IPS DF 6.9 (cell line): ENCODE measurements at regions not wholly inside any gene's neighbourhood (a gene's known extent, or its start where the extent isn't known, plus 50 kb on each side); places are given as distances from the start of the nearest gene placed in this dataset.

Experiments
- DNase-seq: peaks from one replicate; pipeline ENCODE4 v3.0.0-alpha.2; 2013; ENCODE audit warnings: low read depth, low spot score
- H3K27ac ChIP-seq: one replicate; pipeline ENCODE4 v1.5.1; 2013; ENCODE audit warnings: low read length, control low read depth
- H3K27me3 ChIP-seq: 2 replicates; pipeline ENCODE4 v1.6.1; 2013; ENCODE audit warnings: mild to moderate bottlenecking, low read length; ENCODE audit not compliant: control insufficient read depth, insufficient read depth
- H3K36me3 ChIP-seq: 2 replicates; pipeline ENCODE4 v1.6.1; 2013; ENCODE audit warnings: low read length; ENCODE audit not compliant: control insufficient read depth, insufficient read depth
- H3K4me1 ChIP-seq: 2 replicates; pipeline ENCODE4 v1.6.1; 2013; ENCODE audit warnings: low read length; ENCODE audit not compliant: control insufficient read depth, insufficient read depth
- H3K4me3 ChIP-seq: 2 replicates; pipeline ENCODE4 v1.5.1; 2013; ENCODE audit warnings: mild to moderate bottlenecking, low read length
- H3K9me3 ChIP-seq: 2 replicates; pipeline ENCODE4 v1.6.1; 2013; ENCODE audit warnings: low read length, inconsistent platforms; ENCODE audit not compliant: control insufficient read depth, insufficient read depth
- WGBS: extraction: QIAGEN DNeasy Blood & Tissue Kit; methylation state at CpG from one replicate; pipeline ENCODE4 v1.1.7; 2013; ENCODE audit warnings: mixed read lengths, missing lambda C conversion rate; ENCODE audit not compliant: insufficient read length, insufficient coverage; 5-methylcytosine and 5-hydroxymethylcytosine counted together

DNA sequence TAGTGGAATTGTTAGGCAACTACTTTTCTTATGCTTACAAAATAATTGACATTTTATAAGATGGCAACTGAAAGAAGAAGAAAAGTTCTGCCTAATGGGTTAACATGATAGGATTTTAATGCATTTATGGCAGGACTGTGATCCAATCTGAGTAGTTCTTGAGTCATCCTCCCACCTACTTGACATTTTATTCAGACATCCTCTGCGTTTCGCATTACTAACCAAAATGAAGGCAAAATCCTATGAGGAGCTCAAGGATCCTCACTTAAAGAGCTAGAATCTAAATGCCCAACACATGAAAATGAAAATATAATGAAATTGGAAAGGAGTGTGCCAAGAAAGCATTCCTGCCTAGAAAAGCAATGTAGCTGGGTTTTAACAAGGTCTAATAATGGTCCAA is 581.1 kb upstream of the SEMA6D start:
- no peaks in the 10 kb centered on the region for H3K9me3 ChIP-seq
- no peak overlapping the region for H3K27ac ChIP-seq
- no CpG with 5 or more reads among the region's 2 CpGs for WGBS
- no peak for DNase-seq
- H3K27me3 ChIP-seq = no peaks in the 10 kb centered on the region
- H3K4me3 ChIP-seq = no peak overlapping the region
- H3K36me3 ChIP-seq = no peaks in the 10 kb centered on the region
- no peaks in the 10 kb centered on the region for H3K4me1 ChIP-seq

- DNase-seq = no peak
- Histone ChIP-seq H3K4me1 (no peaks in the 10 kb centered on the region), H3K27ac (no peak overlapping the region), H3K36me3 (no peaks in the 10 kb centered on the region), H3K27me3 (no peaks in the 10 kb centered on the region), H3K4me3 (no peak overlapping the region), H3K9me3 (no peaks in the 10 kb centered on the region)
- WGBS = no CpG with 5 or more reads among the region's 2 CpGs
Measured at GRCh38 chr15:47139965-47140364, 577.3 kb upstream of the SEMA6D start.

DNA sequence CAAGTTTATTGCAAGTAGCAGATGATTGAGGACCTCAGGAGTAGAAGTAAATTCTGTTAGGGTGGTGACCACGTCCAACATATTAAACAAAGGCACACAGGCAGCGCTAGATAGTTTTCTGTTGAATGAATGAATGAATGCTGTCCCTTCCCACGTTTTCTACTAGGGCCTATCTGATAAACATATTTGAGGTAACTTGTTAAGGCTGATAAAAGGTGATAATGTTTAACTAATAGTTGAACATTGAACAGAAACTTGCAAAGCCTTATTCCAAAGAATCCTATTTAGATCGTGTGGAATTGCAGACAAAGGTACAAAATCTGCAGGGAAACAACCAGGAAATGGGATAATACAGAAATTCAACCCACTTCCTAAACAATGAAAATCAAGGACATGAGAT is 559.5 kb upstream of the SEMA6D start:
- Histone ChIP-seq H3K4me1 (no peaks in the 10 kb centered on the region), H3K36me3 (no peaks in the 10 kb centered on the region), H3K27ac (no peak overlapping the region), H3K4me3 (no peak overlapping the region), H3K27me3 (no peaks in the 10 kb centered on the region), H3K9me3 (no peaks in the 10 kb centered on the region)
- no CpG with 5 or more reads among the region's 4 CpGs for WGBS
- DNase-seq = no peak

DNA sequence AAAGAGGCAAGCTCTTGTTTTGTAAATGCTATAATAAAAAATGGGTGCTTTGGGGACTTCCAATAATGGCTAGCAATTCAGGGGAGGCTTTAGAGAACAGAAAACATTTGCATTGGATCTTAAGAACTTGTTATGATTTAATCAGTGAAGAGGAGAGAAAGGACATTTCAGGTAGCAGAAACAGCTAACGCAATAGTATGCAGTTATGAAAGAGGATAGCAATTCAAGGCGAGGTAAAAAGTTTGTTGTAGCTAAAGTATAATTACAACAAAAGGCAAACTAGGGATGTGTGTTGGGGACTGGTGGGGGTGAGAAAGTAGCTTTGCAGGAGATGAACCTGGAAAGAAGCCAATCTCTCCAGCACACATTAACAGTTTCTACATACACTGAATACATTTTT is 558.7 kb upstream of the SEMA6D start:
- WGBS = no CpG with 5 or more reads among the region's 2 CpGs
- no peak for DNase-seq
- H3K27me3 ChIP-seq = no peaks in the 10 kb centered on the region
- H3K4me1 ChIP-seq = no peaks in the 10 kb centered on the region
- H3K4me3 ChIP-seq = no peak overlapping the region
- no peaks in the 10 kb centered on the region for H3K36me3 ChIP-seq
- H3K9me3 ChIP-seq = no peaks in the 10 kb centered on the region
- H3K27ac ChIP-seq = no peak overlapping the region

DNA sequence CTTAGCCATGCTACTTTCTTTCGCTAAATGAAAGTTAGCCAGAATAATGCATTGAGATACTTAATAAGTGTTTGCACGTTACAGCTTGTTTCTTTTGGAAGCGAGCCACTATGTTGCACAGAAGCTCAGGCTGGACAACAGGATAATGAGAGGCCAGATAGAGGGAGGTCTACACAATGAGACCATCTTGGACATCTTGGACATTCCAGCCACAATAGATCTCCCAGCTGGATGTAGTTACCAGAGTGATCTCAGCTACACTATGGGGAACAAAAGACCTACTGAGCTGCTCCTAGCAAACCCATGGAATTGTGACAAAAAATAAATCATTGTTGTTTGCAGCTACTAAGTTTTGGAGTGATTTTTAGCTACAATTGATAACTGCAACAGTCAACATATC is 540.1 kb upstream of the SEMA6D start:
- no peaks in the 10 kb centered on the region for H3K4me1 ChIP-seq
- no peak overlapping the region for H3K27ac ChIP-seq
- DNase-seq = no peak
- H3K36me3 ChIP-seq = no peaks in the 10 kb centered on the region
- no peaks in the 10 kb centered on the region for H3K27me3 ChIP-seq
- no peaks in the 10 kb centered on the region for H3K9me3 ChIP-seq
- no CpG with 5 or more reads among the region's 3 CpGs for WGBS
- no peak overlapping the region for H3K4me3 ChIP-seq

DNA sequence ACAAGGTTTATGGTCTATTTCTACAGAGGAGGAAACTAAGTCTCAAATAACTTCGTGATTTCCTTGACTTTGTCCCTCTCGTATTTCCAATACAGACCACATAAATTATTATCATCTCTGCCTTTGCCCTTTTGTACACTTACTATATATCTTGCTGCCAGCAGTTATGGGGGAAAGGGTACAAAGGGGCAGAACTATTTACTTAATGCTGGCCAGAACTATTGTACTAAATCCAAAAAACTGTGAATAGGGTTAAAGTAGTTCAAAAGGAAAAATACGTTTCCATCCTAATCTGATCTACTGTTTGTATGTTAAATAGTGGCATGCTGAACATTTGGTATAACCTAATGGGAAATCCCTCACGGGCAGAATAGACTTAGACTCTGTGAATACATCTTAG is 537.3 kb upstream of the SEMA6D start:
- no CpG with 5 or more reads among the region's 4 CpGs for WGBS
- no peak for DNase-seq
- no peaks in the 10 kb centered on the region for H3K4me1 ChIP-seq
- H3K27me3 ChIP-seq = peaks cover 24% of the 10 kb centered on the region
- H3K27ac ChIP-seq = no peak overlapping the region
- H3K4me3 ChIP-seq = no peak overlapping the region
- H3K9me3 ChIP-seq = no peaks in the 10 kb centered on the region
- no peaks in the 10 kb centered on the region for H3K36me3 ChIP-seq

GRCh38 chr15:47182818-47183217 is 534.5 kb upstream of the SEMA6D start:
- DNase-seq = no peak
- H3K4me3 ChIP-seq = no peak overlapping the region
- no peaks in the 10 kb centered on the region for H3K4me1 ChIP-seq
- no peaks in the 10 kb centered on the region for H3K36me3 ChIP-seq
- WGBS = no CpG with 5 or more reads among the region's 2 CpGs
- no peaks in the 10 kb centered on the region for H3K9me3 ChIP-seq
- H3K27me3 ChIP-seq = peaks cover 37% of the 10 kb centered on the region
- H3K27ac ChIP-seq = no peak overlapping the region

DNA sequence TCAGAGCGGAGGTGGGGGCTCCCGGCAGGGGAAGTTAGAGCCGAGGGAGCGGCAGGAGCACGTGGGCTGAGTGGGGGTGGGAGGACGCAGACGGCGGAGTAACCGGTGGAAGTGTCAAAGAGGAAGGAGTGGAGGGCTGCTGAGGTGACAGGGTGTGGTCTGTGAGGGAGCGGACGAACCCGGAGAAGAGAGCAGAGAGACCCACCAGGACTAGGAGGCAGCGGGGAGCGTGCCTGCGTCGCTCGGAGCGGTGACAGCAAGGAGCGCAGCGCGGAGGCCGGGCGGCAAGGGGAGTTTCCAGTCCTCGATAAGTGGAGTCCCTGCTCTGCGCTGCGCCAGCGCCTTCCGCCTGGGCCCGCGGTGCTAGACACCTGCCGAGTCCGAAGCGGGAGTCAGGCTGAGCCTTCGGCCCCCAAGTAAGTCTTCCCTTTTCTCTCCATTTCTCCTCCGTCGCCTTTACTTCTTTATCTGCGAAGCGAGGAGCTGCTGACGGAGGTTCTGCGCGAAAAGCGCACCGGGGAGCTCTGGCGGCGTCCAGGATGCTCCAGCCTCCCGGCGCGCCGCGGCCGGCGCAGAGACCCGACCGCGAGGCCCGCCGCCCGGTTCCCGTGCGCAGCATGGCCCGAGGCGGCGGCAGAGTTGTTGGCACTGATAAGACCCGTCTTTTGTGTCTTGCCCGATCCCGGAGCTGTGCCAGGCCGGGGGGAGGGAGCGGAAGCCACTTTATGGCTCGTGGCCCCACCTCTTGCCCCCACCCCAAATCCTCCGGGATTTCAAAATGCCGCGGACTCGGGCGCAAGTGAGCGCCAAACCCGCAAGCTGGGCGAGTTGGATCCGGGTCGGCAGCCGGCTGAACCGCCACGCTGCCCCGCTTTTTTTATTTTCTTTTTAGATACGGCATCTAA is 533.0 kb upstream of the SEMA6D start:
- no peak for DNase-seq
- Histone ChIP-seq H3K4me3 (peak overlapping the region; percentile 64; the same call in 1 of the 2 replicates), H3K4me1 (no peaks in the 10 kb centered on the region; the same call in 1 of the 2 replicates), H3K27ac (no peak overlapping the region), H3K9me3 (no peaks in the 10 kb centered on the region), H3K36me3 (no peaks in the 10 kb centered on the region), H3K27me3 (peaks cover 37% of the 10 kb centered on the region)
- no CpG with 5 or more reads among the region's 84 CpGs for WGBS

DNA sequence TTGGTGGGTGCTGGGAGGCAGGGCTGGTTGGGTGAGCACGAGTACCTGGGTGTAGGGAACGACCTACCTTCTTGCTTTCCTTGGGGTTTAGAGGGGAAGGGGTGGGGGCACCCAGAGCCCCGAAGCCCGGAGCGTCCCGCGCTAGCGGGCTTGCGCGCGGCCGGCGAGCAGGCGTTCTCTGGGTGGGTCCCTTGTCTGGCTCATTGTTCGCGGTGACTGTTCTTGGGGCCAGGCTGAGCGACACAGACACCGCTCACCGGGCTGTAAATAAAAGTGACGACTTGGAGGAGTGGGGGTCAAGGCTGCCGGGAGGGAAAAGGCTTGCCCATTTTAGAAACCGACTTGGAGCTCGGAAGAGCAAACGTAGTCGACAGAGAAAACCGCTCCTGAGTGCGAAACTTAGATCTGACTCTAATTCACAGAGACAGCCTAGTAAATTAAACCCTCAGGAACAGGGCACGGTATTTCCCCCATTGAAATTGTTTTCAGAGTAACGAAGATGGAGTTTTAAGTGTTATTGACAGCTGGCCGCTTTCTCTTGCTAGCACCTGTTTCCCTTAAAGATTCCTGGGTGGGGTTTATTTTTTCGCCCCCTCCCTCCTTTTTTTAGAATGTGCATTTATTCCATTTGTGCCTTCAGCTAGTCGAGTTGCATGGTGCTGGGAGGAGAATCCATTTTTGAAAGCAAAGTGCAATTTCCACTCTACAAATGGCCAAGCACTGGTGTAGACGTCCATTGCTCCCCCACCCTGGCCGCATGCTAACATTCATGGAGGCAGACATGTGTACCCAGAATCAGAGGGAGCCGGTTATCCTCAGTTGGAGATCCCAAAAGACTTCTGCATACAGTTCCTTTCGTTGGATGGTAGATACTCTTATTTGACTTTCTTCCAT is 532.1 kb upstream of the SEMA6D start:
- Histone ChIP-seq H3K27ac (no peak overlapping the region), H3K9me3 (no peaks in the 10 kb centered on the region), H3K4me3 (peak overlapping the region; percentile 64; the same call in 1 of the 2 replicates), H3K27me3 (peaks cover 40% of the 10 kb centered on the region), H3K4me1 (no peaks in the 10 kb centered on the region; the same call in 1 of the 2 replicates), H3K36me3 (no peaks in the 10 kb centered on the region)
- no peak for DNase-seq
- no CpG with 5 or more reads among the region's 36 CpGs for WGBS

GRCh38 chr15:47186075-47186474 is 531.2 kb upstream of the SEMA6D start:
- H3K4me1 ChIP-seq = no peaks in the 10 kb centered on the region; the same call in 1 of the 2 replicates
- WGBS = no CpG with 5 or more reads among the region's 3 CpGs
- no peaks in the 10 kb centered on the region for H3K9me3 ChIP-seq
- no peak overlapping the region for H3K27ac ChIP-seq
- no peaks in the 10 kb centered on the region for H3K36me3 ChIP-seq
- no peak for DNase-seq
- no peak overlapping the region for H3K4me3 ChIP-seq
- H3K27me3 ChIP-seq = peaks cover 40% of the 10 kb centered on the region
